SK-N-SH treated with all-trans-retinoic acid at 6 μM for 48 hours (cell line): ENCODE measurements at regions not wholly inside any gene's neighbourhood (a gene's known extent, or its start where the extent isn't known, plus 50 kb on each side); places are given as distances from the start of the nearest gene placed in this dataset.

Experiments used
- ATAC-seq: fragments of 200-7000 bp; cut with Tn5 transposase; 3 replicates; pipeline ENCODE4 v1.9.1; 2020; ENCODE audit warnings: mild to moderate bottlenecking, moderate library complexity
- ARNTL ChIP-seq: fragments of 450-650 bp; formaldehyde crosslinking; IDR thresholded peaks from 2 replicates; pipeline ENCODE4 v1.5.0; 2020; ENCODE audit warnings: low read depth, mild to moderate bottlenecking, moderate library complexity, borderline replicate concordance
- BACH2 ChIP-seq: fragments of 250-450 bp; sonication (Bioruptor Pico); IDR thresholded peaks from 2 replicates; pipeline ENCODE4 v1.9.0; 2021; ENCODE audit warnings: mild to moderate bottlenecking, borderline replicate concordance
- CREB5 ChIP-seq: fragments of 250-450 bp; sonication (Bioruptor Pico); IDR thresholded peaks from 2 replicates; pipeline ENCODE4 v1.5.1; 2020; ENCODE audit warnings: low read depth, mild to moderate bottlenecking, moderate library complexity
- CSDC2 ChIP-seq: fragments of 250-450 bp; sonication (Bioruptor Pico); IDR thresholded peaks from 2 replicates; pipeline ENCODE4 v1.5.0; 2020; ENCODE audit warnings: mild to moderate bottlenecking, moderate library complexity
- ESRRG ChIP-seq: fragments of 250-450 bp; sonication (Bioruptor Pico); IDR thresholded peaks from 2 replicates; pipeline ENCODE4 v1.6.1; 2021; ENCODE audit warnings: mild to moderate bottlenecking
- ISL1 ChIP-seq: fragments of 250-450 bp; sonication (Bioruptor Pico); IDR thresholded peaks from 2 replicates; pipeline ENCODE4 v2.1.2; 2022; ENCODE audit warnings: mild to moderate bottlenecking, moderate library complexity
- OSR1 ChIP-seq: fragments of 250-450 bp; sonication (Bioruptor Pico); IDR thresholded peaks from 2 replicates; pipeline ENCODE4 v1.8.0; 2022; ENCODE audit warnings: moderate library complexity, mild to moderate bottlenecking, inconsistent platforms
- POU6F1 ChIP-seq: fragments of 250-450 bp; sonication (Bioruptor Pico); IDR thresholded peaks from 2 replicates; pipeline ENCODE4 v1.8.0; 2021; ENCODE audit warnings: low read depth, mild to moderate bottlenecking, moderate library complexity, borderline replicate concordance
- PPARA ChIP-seq: fragments of 250-450 bp; sonication (Bioruptor Pico); IDR thresholded peaks from 2 replicates; pipeline ENCODE4 v1.5.0; 2020; ENCODE audit warnings: mild to moderate bottlenecking, borderline replicate concordance
- RARB ChIP-seq: fragments of 250-450 bp; sonication (Bioruptor Pico); IDR thresholded peaks from 2 replicates; pipeline ENCODE4 v1.8.0; 2021; ENCODE audit warnings: mild to moderate bottlenecking, moderate library complexity
- SNAI2 ChIP-seq: fragments of 250-450 bp; sonication (Bioruptor Pico); IDR thresholded peaks from 2 replicates; pipeline ENCODE4 v1.5.0; 2020; ENCODE audit warnings: mild to moderate bottlenecking, moderate library complexity
- TCF4 ChIP-seq: fragments of 250-450 bp; sonication (Bioruptor Pico); IDR thresholded peaks from 2 replicates; pipeline ENCODE4 v1.8.0; 2021; ENCODE audit warnings: mild to moderate bottlenecking, moderate library complexity, borderline replicate concordance
- TOX ChIP-seq: fragments of 250-450 bp; sonication (Bioruptor Pico); IDR thresholded peaks from 2 replicates; pipeline ENCODE4 v1.8.0; 2021; ENCODE audit warnings: mild to moderate bottlenecking, moderate library complexity, borderline replicate concordance
- ZC3H10 ChIP-seq: fragments of 250-450 bp; sonication (Bioruptor Pico); IDR thresholded peaks from 2 replicates; pipeline ENCODE4 v1.5.1; 2021; ENCODE audit warnings: mild to moderate bottlenecking, moderate library complexity
- ZFP3 ChIP-seq: fragments of 250-450 bp; sonication (Bioruptor Pico); IDR thresholded peaks from 2 replicates; pipeline ENCODE4 v1.5.0; 2020; ENCODE audit warnings: mild to moderate bottlenecking, moderate library complexity
- ZFP30 ChIP-seq: fragments of 450-650 bp; formaldehyde crosslinking; IDR thresholded peaks from 2 replicates; pipeline ENCODE4 v1.5.0; 2022; ENCODE audit warnings: mild to moderate bottlenecking, moderate library complexity
- ZNF565 ChIP-seq: fragments of 450-650 bp; formaldehyde crosslinking; conservative IDR thresholded peaks from 2 replicates; pipeline ENCODE4 v1.5.0; 2020; ENCODE audit warnings: low read depth, mild to moderate bottlenecking, moderate library complexity
- ZNF70 ChIP-seq: fragments of 450-650 bp; formaldehyde crosslinking; IDR thresholded peaks from 2 replicates; pipeline ENCODE4 v1.5.0; 2020; ENCODE audit warnings: mild to moderate bottlenecking, moderate library complexity
- ZNF8 ChIP-seq: fragments of 450-650 bp; formaldehyde crosslinking; IDR thresholded peaks from 2 replicates; pipeline ENCODE4 v1.5.0; 2020; ENCODE audit warnings: mild to moderate bottlenecking, moderate library complexity
- TF ChIP-seq, protein P1 (sequence below): fragments of 250-450 bp; sonication (Bioruptor Pico); IDR thresholded peaks from 2 replicates; pipeline ENCODE4 v1.5.1; 2021; ENCODE audit warnings: mild to moderate bottlenecking, moderate library complexity
- TF ChIP-seq, protein P2 (sequence below): fragments of 250-450 bp; sonication (Bioruptor Pico); IDR thresholded peaks from 2 replicates; pipeline ENCODE4 v1.8.0; 2020; ENCODE audit warnings: mild to moderate bottlenecking, moderate library complexity, borderline replicate concordance
- TF ChIP-seq, protein P3 (sequence below): fragments of 250-450 bp; sonication (Bioruptor Pico); IDR thresholded peaks from 2 replicates; pipeline ENCODE4 v1.5.0; 2020; ENCODE audit warnings: mild to moderate bottlenecking, moderate library complexity

DNA sequence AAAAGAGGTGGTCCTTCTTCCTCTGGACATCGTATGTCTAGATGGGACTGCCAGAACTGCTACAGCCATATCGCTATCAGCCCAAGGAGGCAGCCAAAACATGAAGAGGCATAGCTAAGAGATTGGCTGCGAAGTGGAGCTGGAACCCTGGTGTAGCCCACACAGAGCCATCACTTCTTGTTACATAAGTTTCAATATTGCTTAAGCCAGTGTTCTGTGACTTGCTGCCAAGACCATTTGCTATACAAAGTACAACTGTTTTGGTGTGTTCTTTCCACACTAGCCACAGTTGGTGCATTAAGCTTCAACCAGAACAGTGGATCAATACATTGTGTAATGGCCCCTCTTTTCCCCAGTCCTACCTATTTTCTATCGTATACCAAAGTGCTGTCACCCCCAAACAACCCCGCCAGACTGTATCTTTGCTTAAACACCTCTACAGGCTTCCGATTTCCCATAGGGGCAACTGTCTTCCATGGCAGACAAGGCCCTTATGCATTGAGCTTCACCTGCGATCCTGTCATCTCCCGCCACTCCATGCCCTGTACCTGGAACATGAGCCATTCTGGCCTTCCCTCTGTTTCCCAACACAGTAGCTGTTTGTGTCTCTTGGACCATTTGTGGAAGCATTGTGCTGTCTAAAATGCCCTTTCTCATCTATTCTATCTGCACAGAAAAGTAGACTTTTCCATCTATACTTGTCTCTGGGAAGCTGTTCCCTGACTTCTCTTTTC lies 241.8 kb downstream of the TTLL7 start (continued):
- no peak for TF ChIP-seq POU6F1 (CRISPR knock-in tag)
- TF ChIP-seq ZNF565 (CRISPR knock-in tag) = no peak
- no peak for TF ChIP-seq SNAI2 (CRISPR knock-in tag)
- TF ChIP-seq ZC3H10 = no peak

GRCh38 chr1:83751602-83752001 lies 247.3 kb downstream of the TTLL7 start:
- TF ChIP-seq ZNF70 (CRISPR knock-in tag) (no peak), BACH2 (CRISPR knock-in tag) (no peak), OSR1 (no peak), RARB (no peak), CREB5 (CRISPR knock-in tag) (no peak), SNAI2 (CRISPR knock-in tag) (no peak), ARNTL (CRISPR knock-in tag) (no peak), ZC3H10 (no peak), TCF4 (CRISPR knock-in tag) (no peak), ZFP30 (no peak), CSDC2 (CRISPR knock-in tag) (no peak), ZNF8 (CRISPR knock-in tag) (no peak), PPARA (no peak), ESRRG (no peak), POU6F1 (CRISPR knock-in tag) (no peak), TOX (CRISPR knock-in tag) (no peak)
- TF ChIP-seq, protein P1, sequence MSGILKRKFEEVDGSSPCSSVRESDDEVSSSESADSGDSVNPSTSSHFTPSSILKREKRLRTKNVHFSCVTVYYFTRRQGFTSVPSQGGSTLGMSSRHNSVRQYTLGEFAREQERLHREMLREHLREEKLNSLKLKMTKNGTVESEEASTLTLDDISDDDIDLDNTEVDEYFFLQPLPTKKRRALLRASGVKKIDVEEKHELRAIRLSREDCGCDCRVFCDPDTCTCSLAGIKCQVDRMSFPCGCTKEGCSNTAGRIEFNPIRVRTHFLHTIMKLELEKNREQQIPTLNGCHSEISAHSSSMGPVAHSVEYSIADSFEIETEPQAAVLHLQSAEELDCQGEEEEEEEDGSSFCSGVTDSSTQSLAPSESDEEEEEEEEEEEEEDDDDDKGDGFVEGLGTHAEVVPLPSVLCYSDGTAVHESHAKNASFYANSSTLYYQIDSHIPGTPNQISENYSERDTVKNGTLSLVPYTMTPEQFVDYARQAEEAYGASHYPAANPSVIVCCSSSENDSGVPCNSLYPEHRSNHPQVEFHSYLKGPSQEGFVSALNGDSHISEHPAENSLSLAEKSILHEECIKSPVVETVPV (CRISPR knock-in tag) = no peak
- TF ChIP-seq, protein P2, sequence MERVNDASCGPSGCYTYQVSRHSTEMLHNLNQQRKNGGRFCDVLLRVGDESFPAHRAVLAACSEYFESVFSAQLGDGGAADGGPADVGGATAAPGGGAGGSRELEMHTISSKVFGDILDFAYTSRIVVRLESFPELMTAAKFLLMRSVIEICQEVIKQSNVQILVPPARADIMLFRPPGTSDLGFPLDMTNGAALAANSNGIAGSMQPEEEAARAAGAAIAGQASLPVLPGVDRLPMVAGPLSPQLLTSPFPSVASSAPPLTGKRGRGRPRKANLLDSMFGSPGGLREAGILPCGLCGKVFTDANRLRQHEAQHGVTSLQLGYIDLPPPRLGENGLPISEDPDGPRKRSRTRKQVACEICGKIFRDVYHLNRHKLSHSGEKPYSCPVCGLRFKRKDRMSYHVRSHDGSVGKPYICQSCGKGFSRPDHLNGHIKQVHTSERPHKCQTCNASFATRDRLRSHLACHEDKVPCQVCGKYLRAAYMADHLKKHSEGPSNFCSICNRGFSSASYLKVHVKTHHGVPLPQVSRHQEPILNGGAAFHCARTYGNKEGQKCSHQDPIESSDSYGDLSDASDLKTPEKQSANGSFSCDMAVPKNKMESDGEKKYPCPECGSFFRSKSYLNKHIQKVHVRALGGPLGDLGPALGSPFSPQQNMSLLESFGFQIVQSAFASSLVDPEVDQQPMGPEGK (CRISPR knock-in tag) = no peak
- no peak for ATAC-seq

- ATAC-seq = no peak
- TF ChIP-seq POU6F1 (CRISPR knock-in tag) (no peak), TOX (CRISPR knock-in tag) (no peak), RARB (no peak), ZFP30 (no peak), ESRRG (no peak), BACH2 (CRISPR knock-in tag) (no peak), ISL1 (CRISPR knock-in tag) (no peak), ZNF8 (CRISPR knock-in tag) (no peak), ZNF565 (CRISPR knock-in tag) (no peak), OSR1 (no peak), ZFP3 (CRISPR knock-in tag) (no peak), TCF4 (CRISPR knock-in tag) (no peak), CSDC2 (CRISPR knock-in tag) (no peak), ZC3H10 (no peak)
- TF ChIP-seq, protein P3, sequence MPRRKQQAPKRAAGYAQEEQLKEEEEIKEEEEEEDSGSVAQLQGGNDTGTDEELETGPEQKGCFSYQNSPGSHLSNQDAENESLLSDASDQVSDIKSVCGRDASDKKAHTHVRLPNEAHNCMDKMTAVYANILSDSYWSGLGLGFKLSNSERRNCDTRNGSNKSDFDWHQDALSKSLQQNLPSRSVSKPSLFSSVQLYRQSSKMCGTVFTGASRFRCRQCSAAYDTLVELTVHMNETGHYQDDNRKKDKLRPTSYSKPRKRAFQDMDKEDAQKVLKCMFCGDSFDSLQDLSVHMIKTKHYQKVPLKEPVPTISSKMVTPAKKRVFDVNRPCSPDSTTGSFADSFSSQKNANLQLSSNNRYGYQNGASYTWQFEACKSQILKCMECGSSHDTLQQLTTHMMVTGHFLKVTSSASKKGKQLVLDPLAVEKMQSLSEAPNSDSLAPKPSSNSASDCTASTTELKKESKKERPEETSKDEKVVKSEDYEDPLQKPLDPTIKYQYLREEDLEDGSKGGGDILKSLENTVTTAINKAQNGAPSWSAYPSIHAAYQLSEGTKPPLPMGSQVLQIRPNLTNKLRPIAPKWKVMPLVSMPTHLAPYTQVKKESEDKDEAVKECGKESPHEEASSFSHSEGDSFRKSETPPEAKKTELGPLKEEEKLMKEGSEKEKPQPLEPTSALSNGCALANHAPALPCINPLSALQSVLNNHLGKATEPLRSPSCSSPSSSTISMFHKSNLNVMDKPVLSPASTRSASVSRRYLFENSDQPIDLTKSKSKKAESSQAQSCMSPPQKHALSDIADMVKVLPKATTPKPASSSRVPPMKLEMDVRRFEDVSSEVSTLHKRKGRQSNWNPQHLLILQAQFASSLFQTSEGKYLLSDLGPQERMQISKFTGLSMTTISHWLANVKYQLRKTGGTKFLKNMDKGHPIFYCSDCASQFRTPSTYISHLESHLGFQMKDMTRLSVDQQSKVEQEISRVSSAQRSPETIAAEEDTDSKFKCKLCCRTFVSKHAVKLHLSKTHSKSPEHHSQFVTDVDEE (CRISPR knock-in tag) = no peak
- TF ChIP-seq, protein P1 (CRISPR knock-in tag) = no peak
Measured at GRCh38 chr1:83750201-83750600, 248.7 kb downstream of the TTLL7 start.
